HT1080 (cell line): ENCODE measurements at regions not wholly inside any gene's neighbourhood (a gene's known extent, or its start where the extent isn't known, plus 50 kb on each side); places are given as distances from the start of the nearest gene placed in this dataset.

Experiments used
- DNase-seq: peaks from one replicate; pipeline ENCODE4 v3.0.0-alpha.2; 2015; ENCODE audit warnings: low read depth

- DNase-seq = no peak
Measured at GRCh38 chr19:30293051-30293785, 79.0 kb upstream of the ZNF536 start.

GRCh38 chr19:30297969-30298368 lies 74.2 kb upstream of the ZNF536 start:
- no peak for DNase-seq

- no peak for DNase-seq
Measured at GRCh38 chr19:30303131-30303654, 69.0 kb upstream of the ZNF536 start.

- DNase-seq = no peak
Measured at GRCh38 chr19:30304540-30304939, 67.6 kb upstream of the ZNF536 start.

GRCh38 chr19:30305346-30306060 lies 66.7 kb upstream of the ZNF536 start:
- DNase-seq = no peak

GRCh38 chr19:30307191-30307974 lies 64.8 kb upstream of the ZNF536 start:
- no peak for DNase-seq

GRCh38 chr19:30309176-30309575 lies 63.0 kb upstream of the ZNF536 start:
- no peak for DNase-seq

GRCh38 chr19:30309905-30310601 lies 62.1 kb upstream of the ZNF536 start:
- no peak for DNase-seq

GRCh38 chr19:30310602-30311263 lies 61.5 kb upstream of the ZNF536 start:
- DNase-seq = no peak

- no peak for DNase-seq
Measured at GRCh38 chr19:30311911-30312310, 60.3 kb upstream of the ZNF536 start.

- DNase-seq = no peak
Measured at GRCh38 chr19:30312582-30313352, 59.4 kb upstream of the ZNF536 start.

GRCh38 chr19:30313353-30313750 lies 58.8 kb upstream of the ZNF536 start:
- no peak for DNase-seq

GRCh38 chr19:30314056-30314804 lies 58.0 kb upstream of the ZNF536 start:
- DNase-seq = no peak

- DNase-seq = no peak
Measured at GRCh38 chr19:30314805-30315155, 57.4 kb upstream of the ZNF536 start.

- no peak for DNase-seq
Measured at GRCh38 chr19:30315159-30315558, 57.0 kb upstream of the ZNF536 start.

GRCh38 chr19:30316000-30316491 lies 56.1 kb upstream of the ZNF536 start:
- DNase-seq = no peak

- DNase-seq = no peak
Measured at GRCh38 chr19:30316560-30317106, 55.6 kb upstream of the ZNF536 start.

- DNase-seq = no peak
Measured at GRCh38 chr19:30317403-30317802, 54.8 kb upstream of the ZNF536 start.

- DNase-seq = no peak
Measured at GRCh38 chr19:30318261-30318660, 53.9 kb upstream of the ZNF536 start.
